Calu3 (cell line): ENCODE measurements at regions not wholly inside any gene's neighbourhood (a gene's known extent, or its start where the extent isn't known, plus 50 kb on each side); places are given as distances from the start of the nearest gene placed in this dataset.

Source experiments
- BruUV-seq: library from RNA; stranded (reverse); fragments of 400-500 nt; replicated peaks from 2 replicates; lab custom pipeline; 2021; lab: Mats Ljungman, UMichigan
- CTCF ChIA-PET: fragments of 300-600 bp; sonication (Branson Sonifier 250); formaldehyde crosslinking; loops from one replicate; lab custom pipeline; 2022; ENCODE audit warnings: antibody characterized with exemption; lab: Charles Lee
- DNase-seq: peaks from one replicate; pipeline ENCODE4 v3.0.0; 2022
- H3K27ac Mint-ChIP-seq: one replicate; pipeline ENCODE4 v1.8.0; 2022; ENCODE audit warnings: mixed read lengths; ENCODE audit not compliant: unreplicated experiment
- H3K27me3 Mint-ChIP-seq: one replicate; pipeline ENCODE4 v1.8.0; 2022; ENCODE audit warnings: mixed read lengths; ENCODE audit not compliant: unreplicated experiment
- H3K36me3 Mint-ChIP-seq: one replicate; pipeline ENCODE4 v1.8.0; 2022; ENCODE audit warnings: mild to moderate bottlenecking, moderate library complexity, mixed read lengths; ENCODE audit not compliant: insufficient read depth, unreplicated experiment
- H3K4me1 Mint-ChIP-seq: one replicate; pipeline ENCODE4 v1.8.0; 2022; ENCODE audit warnings: mild to moderate bottlenecking, low read depth, mixed read lengths; ENCODE audit not compliant: unreplicated experiment
- H3K4me3 Mint-ChIP-seq: one replicate; pipeline ENCODE4 v1.8.0; 2022; ENCODE audit warnings: mild to moderate bottlenecking, low read depth, moderate library complexity, mixed read lengths; ENCODE audit not compliant: unreplicated experiment
- H3K9me3 Mint-ChIP-seq: one replicate; pipeline ENCODE4 v1.8.0; 2022; ENCODE audit warnings: low read depth, mixed read lengths; ENCODE audit not compliant: unreplicated experiment
- intact Hi-C: fragments of 100-400 bp; cut with micrococcal nuclease; formaldehyde crosslinking; loops from one replicate; pipeline ENCODE4 v1.10.0; 2022; ENCODE audit not compliant: unreplicated experiment
- TF ChIP-seq, protein P1 (sequence below): fragments of 200-600 bp; IDR thresholded peaks from one replicate; pipeline ENCODE4 v1.8.0; 2022; ENCODE audit warnings: antibody characterized with exemption; ENCODE audit not compliant: unreplicated experiment

DNA sequence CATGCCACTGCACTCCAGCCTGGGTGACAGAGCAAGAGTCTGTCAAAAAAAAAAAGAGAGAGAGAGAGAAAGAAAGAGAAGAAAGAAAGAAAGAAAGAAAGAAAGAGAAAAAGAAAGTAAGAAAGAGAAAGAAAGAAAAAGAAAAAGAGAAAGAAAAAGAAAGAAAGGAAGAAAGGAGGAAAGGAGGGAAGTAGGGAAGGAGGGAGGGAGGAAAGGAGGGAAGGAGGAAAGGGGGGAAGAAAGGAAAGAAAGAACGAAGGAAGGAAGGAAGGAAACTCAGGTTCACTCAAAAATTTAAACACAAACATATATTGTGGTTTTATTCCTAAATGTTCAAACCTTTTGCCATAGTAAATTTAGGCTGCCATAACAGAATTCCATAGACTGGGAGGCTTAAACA is 453.0 kb downstream of the SLCO4C1 start:
- Mint-ChIP-seq H3K4me1 (no peaks in the 10 kb centered on the region), H3K36me3 (no peaks in the 10 kb centered on the region), H3K4me3 (no peak overlapping the region), H3K27me3 (no peaks in the 10 kb centered on the region), H3K27ac (no peak overlapping the region), H3K9me3 (no peaks in the 10 kb centered on the region)
- TF ChIP-seq, protein P1, sequence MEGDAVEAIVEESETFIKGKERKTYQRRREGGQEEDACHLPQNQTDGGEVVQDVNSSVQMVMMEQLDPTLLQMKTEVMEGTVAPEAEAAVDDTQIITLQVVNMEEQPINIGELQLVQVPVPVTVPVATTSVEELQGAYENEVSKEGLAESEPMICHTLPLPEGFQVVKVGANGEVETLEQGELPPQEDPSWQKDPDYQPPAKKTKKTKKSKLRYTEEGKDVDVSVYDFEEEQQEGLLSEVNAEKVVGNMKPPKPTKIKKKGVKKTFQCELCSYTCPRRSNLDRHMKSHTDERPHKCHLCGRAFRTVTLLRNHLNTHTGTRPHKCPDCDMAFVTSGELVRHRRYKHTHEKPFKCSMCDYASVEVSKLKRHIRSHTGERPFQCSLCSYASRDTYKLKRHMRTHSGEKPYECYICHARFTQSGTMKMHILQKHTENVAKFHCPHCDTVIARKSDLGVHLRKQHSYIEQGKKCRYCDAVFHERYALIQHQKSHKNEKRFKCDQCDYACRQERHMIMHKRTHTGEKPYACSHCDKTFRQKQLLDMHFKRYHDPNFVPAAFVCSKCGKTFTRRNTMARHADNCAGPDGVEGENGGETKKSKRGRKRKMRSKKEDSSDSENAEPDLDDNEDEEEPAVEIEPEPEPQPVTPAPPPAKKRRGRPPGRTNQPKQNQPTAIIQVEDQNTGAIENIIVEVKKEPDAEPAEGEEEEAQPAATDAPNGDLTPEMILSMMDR, result no peak
- CTCF ChIA-PET, result no interaction called here
- intact Hi-C loops, result no loop called here
- DNase-seq, result no peak
- BruUV-seq, result no TSS peak

DNA sequence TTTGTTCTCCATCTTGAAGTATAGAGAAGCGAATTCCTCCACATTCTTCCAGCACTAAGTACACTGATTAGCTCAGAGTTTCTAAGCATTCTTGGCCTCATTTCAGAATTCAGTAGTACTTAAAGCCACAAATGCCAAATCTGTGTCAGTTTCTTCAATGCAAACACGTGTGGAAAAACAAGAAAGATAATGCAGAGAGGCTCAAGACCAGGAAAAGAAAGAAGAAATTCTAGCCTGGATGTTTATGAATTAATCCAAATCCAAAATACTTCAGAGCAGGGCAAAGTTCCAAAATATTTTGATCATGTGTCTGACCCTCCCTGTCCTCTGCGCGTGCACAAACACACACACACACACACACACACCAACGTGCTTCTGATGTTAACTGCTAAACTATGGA is 457.6 kb downstream of the SLCO4C1 start:
- no peaks in the 10 kb centered on the region for H3K36me3 Mint-ChIP-seq
- TF ChIP-seq, protein P1, result no peak
- H3K9me3 Mint-ChIP-seq, result peaks cover 2% of the 10 kb centered on the region
- no TSS peak for BruUV-seq
- no peak overlapping the region for H3K4me3 Mint-ChIP-seq
- H3K27ac Mint-ChIP-seq, result no peak overlapping the region
- DNase-seq, result no peak
- intact Hi-C loops, result no loop called here
- H3K4me1 Mint-ChIP-seq, result no peaks in the 10 kb centered on the region
- no peaks in the 10 kb centered on the region for H3K27me3 Mint-ChIP-seq
- CTCF ChIA-PET, result no interaction called here

DNA sequence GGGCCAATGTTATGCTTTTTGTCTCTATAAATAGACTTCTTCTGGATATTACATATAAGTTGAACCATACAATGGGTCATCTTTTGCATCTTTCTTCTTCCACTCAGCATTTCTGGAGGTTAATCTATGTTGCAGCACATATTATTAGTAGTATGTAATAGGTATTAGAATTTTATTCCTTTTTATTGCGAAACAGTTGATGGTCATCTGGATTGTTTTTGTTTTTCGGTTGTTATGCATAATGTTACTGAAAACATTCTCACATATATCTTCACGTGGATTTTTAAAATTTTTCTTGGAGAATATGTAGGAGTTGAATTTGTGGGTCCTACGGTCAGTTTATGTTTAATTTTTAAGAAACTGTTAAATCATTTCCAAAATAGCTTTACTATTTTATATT is 466.8 kb downstream of the SLCO4C1 start:
- no peak for DNase-seq
- BruUV-seq, result no TSS peak
- TF ChIP-seq, protein P1, result no peak
- no peak overlapping the region for H3K4me3 Mint-ChIP-seq
- CTCF ChIA-PET, result no interaction called here
- H3K9me3 Mint-ChIP-seq, result no peaks in the 10 kb centered on the region
- intact Hi-C loops, result no loop called here
- no peaks in the 10 kb centered on the region for H3K36me3 Mint-ChIP-seq
- no peaks in the 10 kb centered on the region for H3K27me3 Mint-ChIP-seq
- H3K27ac Mint-ChIP-seq, result no peak overlapping the region
- H3K4me1 Mint-ChIP-seq, result no peaks in the 10 kb centered on the region

DNA sequence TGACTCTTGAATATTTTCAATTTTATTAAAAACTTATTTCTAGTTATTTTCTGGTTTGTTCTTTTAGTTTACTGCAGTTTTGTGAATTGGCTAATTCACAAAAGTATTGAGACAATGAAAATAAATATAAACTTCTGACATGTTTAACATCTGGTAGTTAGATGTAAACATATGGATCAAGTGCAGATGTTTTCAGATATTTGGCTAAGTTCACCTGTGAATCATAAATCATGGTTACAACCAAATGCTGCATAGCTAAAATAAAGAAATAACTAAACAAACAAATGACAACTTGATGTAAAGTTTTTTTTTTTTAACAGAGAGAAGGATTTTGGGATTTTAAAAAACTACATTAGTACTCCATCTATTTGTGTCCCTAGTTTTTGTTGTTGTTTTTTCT is 484.6 kb downstream of the SLCO4C1 start:
- no peak overlapping the region for H3K4me3 Mint-ChIP-seq
- no peaks in the 10 kb centered on the region for H3K27me3 Mint-ChIP-seq

More for the DNA sequence above, 484.6 kb downstream of the SLCO4C1 start:
- Mint-ChIP-seq H3K36me3 (no peaks in the 10 kb centered on the region), H3K4me1 (no peaks in the 10 kb centered on the region), H3K9me3 (no peaks in the 10 kb centered on the region), H3K27ac (no peak overlapping the region)
- CTCF ChIA-PET, result no interaction called here
- intact Hi-C loops, result no loop called here
- TF ChIP-seq, protein P1, result no peak
- DNase-seq, result no peak
- BruUV-seq, result no TSS peak
